Type B pancreatic cell (in vitro differentiated cells): ENCODE measurements at regions not wholly inside any gene's neighbourhood (a gene's known extent, or its start where the extent isn't known, plus 50 kb on each side); places are given as distances from the start of the nearest gene placed in this dataset.

Experiments
- DNase-seq: peaks from one replicate; pipeline ENCODE4 v3.0.0; 2021; ENCODE audit warnings: mixed read lengths; ENCODE audit not compliant: unreplicated experiment; ENCODE audit errors: extremely low spot score
- H3K27ac Mint-ChIP-seq: 2 replicates; pipeline ENCODE4 v1.8.0; 2021; ENCODE audit warnings: mild to moderate bottlenecking, mixed read lengths
- H3K27me3 Mint-ChIP-seq: 2 replicates; pipeline ENCODE4 v1.8.0; 2021; ENCODE audit warnings: mixed read lengths
- H3K36me3 Mint-ChIP-seq: 2 replicates; pipeline ENCODE4 v1.8.0; 2021; ENCODE audit warnings: mixed read lengths
- H3K4me1 Mint-ChIP-seq: one replicate; pipeline ENCODE4 v1.8.0; 2021; ENCODE audit warnings: mixed read lengths; ENCODE audit not compliant: unreplicated experiment
- H3K4me3 Mint-ChIP-seq: 2 replicates; pipeline ENCODE4 v1.8.0; 2021; ENCODE audit warnings: mild to moderate bottlenecking, mixed read lengths
- H3K9me3 Mint-ChIP-seq: 2 replicates; pipeline ENCODE4 v1.8.0; 2021; ENCODE audit warnings: mixed read lengths
- TF ChIP-seq, protein P1 (sequence below): fragments of 200-600 bp; sonication (generic); conservative IDR thresholded peaks from 2 replicates; pipeline ENCODE4 v1.5.0; 2021; ENCODE audit warnings: antibody characterized with exemption, mild to moderate bottlenecking

DNA sequence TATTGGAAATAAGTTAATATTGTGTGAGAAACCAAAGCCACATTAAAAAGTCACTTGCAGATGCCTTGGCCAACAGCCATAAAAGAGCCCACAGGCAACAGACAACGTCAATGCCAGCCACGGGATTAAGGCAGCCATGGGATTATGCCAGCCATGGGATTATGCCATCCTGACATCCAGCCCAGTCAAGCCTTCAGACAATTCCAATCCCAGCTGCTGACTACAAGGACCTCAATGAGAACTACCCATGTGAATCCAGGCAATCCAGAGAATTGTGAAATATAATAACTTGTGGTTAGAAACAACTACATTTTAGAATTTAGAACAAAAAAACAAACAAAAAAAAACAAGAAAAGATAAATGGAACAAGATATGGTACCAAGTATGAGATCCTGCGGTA lies 356.6 kb downstream of the EFNB2 start:
- Mint-ChIP-seq H3K4me3 (no peak overlapping the region), H3K27ac (no peak overlapping the region), H3K36me3 (no peaks in the 10 kb centered on the region), H3K9me3 (peaks cover 14% of the 10 kb centered on the region), H3K27me3 (no peaks in the 10 kb centered on the region), H3K4me1 (peaks cover 6% of the 10 kb centered on the region)
- no peak for DNase-seq
- TF ChIP-seq, protein P1, sequence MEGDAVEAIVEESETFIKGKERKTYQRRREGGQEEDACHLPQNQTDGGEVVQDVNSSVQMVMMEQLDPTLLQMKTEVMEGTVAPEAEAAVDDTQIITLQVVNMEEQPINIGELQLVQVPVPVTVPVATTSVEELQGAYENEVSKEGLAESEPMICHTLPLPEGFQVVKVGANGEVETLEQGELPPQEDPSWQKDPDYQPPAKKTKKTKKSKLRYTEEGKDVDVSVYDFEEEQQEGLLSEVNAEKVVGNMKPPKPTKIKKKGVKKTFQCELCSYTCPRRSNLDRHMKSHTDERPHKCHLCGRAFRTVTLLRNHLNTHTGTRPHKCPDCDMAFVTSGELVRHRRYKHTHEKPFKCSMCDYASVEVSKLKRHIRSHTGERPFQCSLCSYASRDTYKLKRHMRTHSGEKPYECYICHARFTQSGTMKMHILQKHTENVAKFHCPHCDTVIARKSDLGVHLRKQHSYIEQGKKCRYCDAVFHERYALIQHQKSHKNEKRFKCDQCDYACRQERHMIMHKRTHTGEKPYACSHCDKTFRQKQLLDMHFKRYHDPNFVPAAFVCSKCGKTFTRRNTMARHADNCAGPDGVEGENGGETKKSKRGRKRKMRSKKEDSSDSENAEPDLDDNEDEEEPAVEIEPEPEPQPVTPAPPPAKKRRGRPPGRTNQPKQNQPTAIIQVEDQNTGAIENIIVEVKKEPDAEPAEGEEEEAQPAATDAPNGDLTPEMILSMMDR: no peak

DNA sequence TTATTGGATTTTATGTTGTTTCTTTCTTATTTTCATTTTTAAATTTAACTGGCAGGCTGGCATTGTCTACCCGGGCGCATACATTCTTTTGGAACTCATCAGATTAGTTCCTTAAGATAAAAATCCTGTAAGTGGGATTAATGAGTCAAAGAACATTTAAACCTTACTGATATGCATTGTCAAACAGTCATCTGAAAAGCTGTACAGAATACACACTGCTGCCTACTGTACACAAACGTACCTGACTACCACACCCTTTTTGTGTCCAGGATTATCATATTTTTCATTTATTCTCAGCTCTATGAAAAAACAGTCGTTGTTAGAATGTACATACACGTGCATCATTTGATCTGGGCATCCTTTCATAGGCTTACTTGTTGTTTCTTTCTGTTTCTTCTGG lies 358.3 kb downstream of the EFNB2 start:
- no peaks in the 10 kb centered on the region for H3K36me3 Mint-ChIP-seq
- peaks cover 4% of the 10 kb centered on the region for H3K27me3 Mint-ChIP-seq
- DNase-seq: no peak
- H3K4me1 Mint-ChIP-seq: peaks cover 10% of the 10 kb centered on the region
- no peak overlapping the region for H3K27ac Mint-ChIP-seq
- TF ChIP-seq, protein P1: no peak
- peaks cover 14% of the 10 kb centered on the region for H3K9me3 Mint-ChIP-seq
- H3K4me3 Mint-ChIP-seq: no peak overlapping the region

DNA sequence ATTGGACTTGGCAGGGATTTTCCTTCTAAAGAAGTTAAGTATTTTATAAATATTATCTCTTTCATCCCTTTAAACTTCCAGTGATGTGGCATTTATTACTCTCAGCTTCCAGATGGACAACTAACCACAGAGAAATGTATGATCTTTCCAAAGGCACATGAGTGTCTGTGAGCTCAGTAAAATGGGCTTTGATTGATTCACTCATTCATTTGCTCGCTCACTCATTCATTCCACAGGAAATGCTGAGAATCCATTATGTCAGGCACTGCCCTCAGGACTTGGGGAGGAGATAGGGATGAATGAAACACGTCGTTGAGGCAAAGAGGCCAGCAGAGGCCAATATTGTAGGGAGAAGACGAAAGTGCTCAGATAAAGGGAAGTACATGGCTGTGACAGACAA lies 359.3 kb downstream of the EFNB2 start:
- Mint-ChIP-seq H3K36me3 (no peaks in the 10 kb centered on the region), H3K27ac (no peak overlapping the region), H3K4me3 (no peak overlapping the region), H3K9me3 (peaks cover 14% of the 10 kb centered on the region), H3K27me3 (peaks cover 4% of the 10 kb centered on the region), H3K4me1 (peaks cover 10% of the 10 kb centered on the region)
- TF ChIP-seq, protein P1: no peak
- DNase-seq: no peak

DNA sequence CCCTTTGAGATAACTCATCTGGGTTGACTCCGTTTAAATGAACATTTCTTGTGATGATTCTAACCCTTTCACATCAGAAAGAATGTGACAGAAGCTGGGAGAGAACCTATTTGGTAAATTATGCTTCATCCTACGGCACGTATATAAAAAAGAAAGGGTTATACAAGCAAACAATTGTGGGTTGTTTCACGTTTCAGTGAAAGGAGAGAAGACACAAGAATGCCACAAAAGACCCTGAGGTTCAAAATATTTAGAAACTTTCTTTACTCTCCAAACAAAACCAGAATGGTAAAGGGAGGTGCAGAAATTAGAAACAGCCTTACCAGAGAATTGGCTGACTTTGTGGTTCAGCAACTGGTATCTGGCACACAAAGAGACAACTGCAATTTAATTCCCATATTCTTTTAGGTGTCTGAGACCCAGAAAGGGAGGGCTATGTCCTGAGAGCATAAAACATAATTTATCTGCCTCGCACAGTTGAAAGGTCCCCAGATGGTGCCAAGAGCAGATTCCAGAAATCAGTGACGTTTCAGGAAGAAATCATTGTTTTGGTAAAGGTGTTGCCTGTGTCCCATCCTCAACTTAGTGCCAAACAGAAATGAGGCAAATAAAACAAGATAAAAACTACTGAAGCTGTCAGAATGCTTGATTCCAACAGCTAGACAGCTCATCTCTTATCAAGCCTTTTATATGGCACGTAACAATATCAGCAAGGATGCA lies 361.4 kb downstream of the EFNB2 start:
- TF ChIP-seq, protein P1: no peak
- H3K27ac Mint-ChIP-seq: no peak overlapping the region
- H3K4me3 Mint-ChIP-seq: no peak overlapping the region
- no peaks in the 10 kb centered on the region for H3K36me3 Mint-ChIP-seq
- H3K4me1 Mint-ChIP-seq: peaks cover 10% of the 10 kb centered on the region
- peaks cover 4% of the 10 kb centered on the region for H3K27me3 Mint-ChIP-seq
- H3K9me3 Mint-ChIP-seq: peaks cover 4% of the 10 kb centered on the region
- DNase-seq: no peak

DNA sequence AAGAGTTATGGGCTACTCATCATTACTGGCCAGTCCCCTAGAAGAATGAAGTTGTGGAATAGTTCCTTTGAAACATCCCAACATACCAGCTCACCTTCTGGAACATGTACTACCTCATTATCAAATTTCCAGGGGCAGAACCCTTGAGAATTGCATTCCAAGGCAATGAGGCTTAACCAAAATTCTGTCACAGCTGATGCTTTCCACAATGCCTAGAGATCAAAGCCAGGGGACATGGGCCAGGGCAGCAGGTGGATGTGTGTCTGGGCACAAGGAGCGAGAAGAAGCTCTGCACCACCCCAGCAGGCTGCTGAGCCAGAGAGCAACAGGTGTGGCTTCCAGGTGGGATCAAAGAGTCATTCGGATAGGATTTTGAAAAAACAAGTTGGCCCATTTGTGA lies 362.1 kb downstream of the EFNB2 start:
- Mint-ChIP-seq H3K9me3 (no peaks in the 10 kb centered on the region), H3K4me1 (peaks cover 10% of the 10 kb centered on the region)

More for the DNA sequence above, 362.1 kb downstream of the EFNB2 start:
- Mint-ChIP-seq H3K4me3 (no peak overlapping the region), H3K36me3 (no peaks in the 10 kb centered on the region), H3K27me3 (peaks cover 4% of the 10 kb centered on the region), H3K27ac (no peak overlapping the region)
- no peak for DNase-seq
- TF ChIP-seq, protein P1: no peak
